Liver (tissue), 3 donors: ENCODE measurements at regions not wholly inside any gene's neighbourhood (a gene's known extent, or its start where the extent isn't known, plus 50 kb on each side); places are given as distances from the start of the nearest gene placed in this dataset.

ENCODE experiments used
- EGR1 ChIP-seq, 2 donors: IDR thresholded peaks; 2 replicates each; pipeline ENCODE4 v1.6.1; 2016 to 2018; ENCODE audit warnings: antibody characterized with exemption in 2 of 2, low read depth in 2 of 2
- HNF4A ChIP-seq, 2 donors: conservative IDR thresholded peaks; 2 replicates each; pipeline ENCODE4 v1.6.1; 2016; ENCODE audit warnings: antibody characterized with exemption in 2 of 2, mild to moderate bottlenecking in 2 of 2
- JUND ChIP-seq, 2 donors: IDR thresholded peaks; 2 replicates each; pipeline ENCODE4 v1.6.1; 2016; ENCODE audit warnings: antibody characterized with exemption in 2 of 2
- RAD21 ChIP-seq, 2 donors: IDR thresholded peaks; 2 replicates each; pipeline ENCODE4 v1.6.1; 2016; ENCODE audit warnings: antibody characterized with exemption in 2 of 2, mild to moderate bottlenecking in 2 of 2
- TAF1 ChIP-seq: conservative IDR thresholded peaks from 2 replicates; pipeline ENCODE4 v1.6.1; 2016; ENCODE audit warnings: antibody characterized with exemption, mild to moderate bottlenecking
- TF ChIP-seq, protein P1 (sequence below): fragments of 150-350 bp; IDR thresholded peaks from 2 replicates; pipeline ENCODE4 v1.5.1; 2017; ENCODE audit warnings: improper control_type of control experiment, low read depth, low read length; ENCODE audit not compliant: missing input control
- TF ChIP-seq, protein P2 (sequence below): IDR thresholded peaks from 2 replicates; pipeline ENCODE4 v1.6.1; 2016; ENCODE audit warnings: antibody characterized with exemption
- donor health status: healthy.
- donor health status: healthy.

GRCh38 chr1:195530961-195531360 is 1077.3 kb downstream of the KCNT2 start:
- TF ChIP-seq, protein P1, sequence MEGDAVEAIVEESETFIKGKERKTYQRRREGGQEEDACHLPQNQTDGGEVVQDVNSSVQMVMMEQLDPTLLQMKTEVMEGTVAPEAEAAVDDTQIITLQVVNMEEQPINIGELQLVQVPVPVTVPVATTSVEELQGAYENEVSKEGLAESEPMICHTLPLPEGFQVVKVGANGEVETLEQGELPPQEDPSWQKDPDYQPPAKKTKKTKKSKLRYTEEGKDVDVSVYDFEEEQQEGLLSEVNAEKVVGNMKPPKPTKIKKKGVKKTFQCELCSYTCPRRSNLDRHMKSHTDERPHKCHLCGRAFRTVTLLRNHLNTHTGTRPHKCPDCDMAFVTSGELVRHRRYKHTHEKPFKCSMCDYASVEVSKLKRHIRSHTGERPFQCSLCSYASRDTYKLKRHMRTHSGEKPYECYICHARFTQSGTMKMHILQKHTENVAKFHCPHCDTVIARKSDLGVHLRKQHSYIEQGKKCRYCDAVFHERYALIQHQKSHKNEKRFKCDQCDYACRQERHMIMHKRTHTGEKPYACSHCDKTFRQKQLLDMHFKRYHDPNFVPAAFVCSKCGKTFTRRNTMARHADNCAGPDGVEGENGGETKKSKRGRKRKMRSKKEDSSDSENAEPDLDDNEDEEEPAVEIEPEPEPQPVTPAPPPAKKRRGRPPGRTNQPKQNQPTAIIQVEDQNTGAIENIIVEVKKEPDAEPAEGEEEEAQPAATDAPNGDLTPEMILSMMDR, result no peak
- no peak for TF ChIP-seq EGR1 (IDR thresholded peaks at IDR 0.05; ENCODE audit: low read depth in 2 of 2)
- TF ChIP-seq TAF1, result no peak
- no peak for TF ChIP-seq RAD21 (IDR thresholded peaks at IDR 0.05)
- TF ChIP-seq JUND (IDR thresholded peaks at IDR 0.05), result no peak
- TF ChIP-seq, protein P2, sequence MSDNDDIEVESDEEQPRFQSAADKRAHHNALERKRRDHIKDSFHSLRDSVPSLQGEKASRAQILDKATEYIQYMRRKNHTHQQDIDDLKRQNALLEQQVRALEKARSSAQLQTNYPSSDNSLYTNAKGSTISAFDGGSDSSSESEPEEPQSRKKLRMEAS, result no peak
- TF ChIP-seq HNF4A (conservative IDR thresholded peaks at IDR 0.05), result no peak
